Activated naive CD4-positive, alpha-beta T cell treated with anti-CD3 and anti-CD28 coated beads, Interleukin-2, amount 10 ng/mL, durations not matched to agents 7 days and 5 days (primary cell): ENCODE measurements at regions not wholly inside any gene's neighbourhood (a gene's known extent, or its start where the extent isn't known, plus 50 kb on each side); places are given as distances from the start of the nearest gene placed in this dataset.

Experiments used
- CTCF ChIA-PET: fragments of 350-600 bp; sonication (Branson Sonifier 250); formaldehyde crosslinking; loops from one replicate; lab custom pipeline; 2021; ENCODE audit warnings: antibody characterized with exemption; lab: Charles Lee
- DNase-seq: peaks from one replicate; pipeline ENCODE4 v3.0.0-alpha.2; 2020
- H3K27ac Mint-ChIP-seq: one replicate; pipeline ENCODE4 v1.8.0; 2021; ENCODE audit warnings: mild to moderate bottlenecking, moderate library complexity, mixed read lengths
- H3K27me3 Mint-ChIP-seq: one replicate; pipeline ENCODE4 v1.8.0; 2021; ENCODE audit warnings: mild to moderate bottlenecking, mixed read lengths
- H3K36me3 Mint-ChIP-seq: one replicate; pipeline ENCODE4 v1.8.0; 2021; ENCODE audit warnings: mixed read lengths
- H3K4me1 Mint-ChIP-seq: one replicate; pipeline ENCODE4 v1.8.0; 2021; ENCODE audit warnings: mixed read lengths
- H3K4me3 Mint-ChIP-seq: one replicate; pipeline ENCODE4 v1.8.0; 2021; ENCODE audit warnings: mild to moderate bottlenecking, moderate library complexity, mixed read lengths
- H3K9me3 Mint-ChIP-seq: one replicate; pipeline ENCODE4 v1.8.0; 2021; ENCODE audit warnings: mixed read lengths

- no peak for DNase-seq
- H3K27ac Mint-ChIP-seq = no peak overlapping the region
- H3K27me3 Mint-ChIP-seq = peaks cover 20% of the 10 kb centered on the region
- no peaks in the 10 kb centered on the region for H3K4me1 Mint-ChIP-seq
- no peak overlapping the region for H3K4me3 Mint-ChIP-seq
- CTCF ChIA-PET = no interaction called here
- no peaks in the 10 kb centered on the region for H3K36me3 Mint-ChIP-seq
- peaks cover 8% of the 10 kb centered on the region for H3K9me3 Mint-ChIP-seq
These were observed 67.5 kb upstream of the MBOAT2 start for GRCh38 chr2:9071032-9071431.

DNA sequence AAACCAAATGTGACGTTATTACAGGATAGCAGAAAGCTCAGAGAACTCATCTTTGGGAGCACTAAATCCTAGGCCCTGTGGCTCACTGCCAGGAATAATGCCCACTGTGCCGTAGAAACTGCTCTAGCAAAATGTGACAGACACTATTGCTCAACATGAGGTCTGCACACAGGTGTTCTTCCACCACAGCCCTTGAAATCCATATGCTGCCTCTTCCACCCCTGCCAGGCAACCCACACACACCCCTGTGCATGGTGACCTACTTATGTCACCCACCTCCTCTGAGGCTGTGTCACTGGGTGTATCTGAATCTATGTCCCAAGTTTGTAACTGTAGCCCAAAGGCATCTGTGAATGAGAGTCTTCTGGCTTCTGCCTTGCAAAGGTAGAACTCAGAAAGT lies 66.1 kb upstream of the MBOAT2 start:
- Mint-ChIP-seq H3K9me3 (peaks cover 11% of the 10 kb centered on the region), H3K27ac (no peak overlapping the region), H3K4me1 (no peaks in the 10 kb centered on the region), H3K36me3 (no peaks in the 10 kb centered on the region), H3K4me3 (no peak overlapping the region), H3K27me3 (peaks cover 24% of the 10 kb centered on the region)
- DNase-seq = no peak
- CTCF ChIA-PET = no interaction called here

GRCh38 chr2:9065901-9066300 lies 62.4 kb upstream of the MBOAT2 start:
- Mint-ChIP-seq H3K27me3 (peaks cover 23% of the 10 kb centered on the region), H3K36me3 (peaks cover 2% of the 10 kb centered on the region), H3K4me1 (no peaks in the 10 kb centered on the region), H3K27ac (no peak overlapping the region), H3K9me3 (peaks cover 11% of the 10 kb centered on the region), H3K4me3 (no peak overlapping the region)
- no peak for DNase-seq
- CTCF ChIA-PET = no interaction called here

- H3K4me3 Mint-ChIP-seq = no peak overlapping the region
- DNase-seq = no peak
These were observed 59.6 kb upstream of the MBOAT2 start for GRCh38 chr2:9063023-9063606.

GRCh38 chr2:9060819-9061218 lies 57.3 kb upstream of the MBOAT2 start:
- Mint-ChIP-seq H3K36me3 (peaks cover 2% of the 10 kb centered on the region), H3K27ac (no peak overlapping the region)

More at GRCh38 chr2:9063023-9063606, 59.6 kb upstream of the MBOAT2 start:
- peaks cover 35% of the 10 kb centered on the region for H3K27me3 Mint-ChIP-seq
- CTCF ChIA-PET = no interaction called here
- no peaks in the 10 kb centered on the region for H3K4me1 Mint-ChIP-seq
- H3K36me3 Mint-ChIP-seq = peaks cover 2% of the 10 kb centered on the region
- H3K27ac Mint-ChIP-seq = no peak overlapping the region
- peaks cover 9% of the 10 kb centered on the region for H3K9me3 Mint-ChIP-seq

DNA sequence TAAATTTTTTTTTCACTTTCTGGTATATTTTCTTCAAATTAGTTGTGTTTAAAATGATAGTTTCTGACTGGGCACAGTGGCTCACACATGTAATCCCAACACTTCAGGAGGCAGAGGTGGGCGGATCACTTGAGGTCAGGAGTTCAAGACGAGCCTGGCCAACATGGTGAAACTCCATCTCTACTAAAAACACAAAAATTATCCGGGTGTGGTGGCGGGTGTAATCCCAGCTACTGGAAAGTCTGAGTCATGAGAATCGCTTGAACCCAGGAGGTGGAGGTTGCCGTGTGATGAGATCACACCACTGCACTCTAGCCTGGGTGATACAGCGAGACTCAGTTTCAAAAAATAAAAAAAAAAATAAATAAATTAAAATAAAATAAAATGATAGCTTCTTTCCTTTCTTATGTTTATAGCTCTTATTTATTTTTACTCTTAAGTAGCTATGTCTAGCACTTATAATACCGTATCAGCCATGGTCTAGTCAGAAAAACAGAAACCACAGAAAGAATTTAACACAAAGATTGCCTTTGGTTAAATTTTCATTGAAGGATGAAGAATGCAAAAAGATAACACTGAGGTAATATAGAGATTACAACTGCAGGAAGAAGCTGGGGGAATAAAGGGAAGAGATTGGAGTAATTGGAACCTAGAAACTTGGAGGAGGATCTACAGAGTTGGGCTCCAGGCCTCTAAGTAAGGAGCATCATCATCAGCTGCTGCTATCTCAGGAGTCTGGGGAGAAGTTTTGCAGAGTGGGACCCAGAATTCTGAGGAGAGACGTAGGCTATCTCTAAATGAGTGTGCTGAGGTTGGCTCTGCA lies 54.7 kb upstream of the MBOAT2 start:
- CTCF ChIA-PET = no interaction called here
- peaks cover 22% of the 10 kb centered on the region for H3K27me3 Mint-ChIP-seq
- H3K4me3 Mint-ChIP-seq = no peak overlapping the region
- H3K9me3 Mint-ChIP-seq = peaks cover 4% of the 10 kb centered on the region
- no peak for DNase-seq
- peaks cover 2% of the 10 kb centered on the region for H3K36me3 Mint-ChIP-seq
- H3K4me1 Mint-ChIP-seq = peaks cover 7% of the 10 kb centered on the region
- H3K27ac Mint-ChIP-seq = no peak overlapping the region

More at GRCh38 chr2:9060819-9061218, 57.3 kb upstream of the MBOAT2 start:
- Mint-ChIP-seq H3K9me3 (peaks cover 4% of the 10 kb centered on the region), H3K4me1 (no peaks in the 10 kb centered on the region), H3K27me3 (peaks cover 30% of the 10 kb centered on the region), H3K4me3 (no peak overlapping the region)
- no peak for DNase-seq
- CTCF ChIA-PET = no interaction called here

DNA sequence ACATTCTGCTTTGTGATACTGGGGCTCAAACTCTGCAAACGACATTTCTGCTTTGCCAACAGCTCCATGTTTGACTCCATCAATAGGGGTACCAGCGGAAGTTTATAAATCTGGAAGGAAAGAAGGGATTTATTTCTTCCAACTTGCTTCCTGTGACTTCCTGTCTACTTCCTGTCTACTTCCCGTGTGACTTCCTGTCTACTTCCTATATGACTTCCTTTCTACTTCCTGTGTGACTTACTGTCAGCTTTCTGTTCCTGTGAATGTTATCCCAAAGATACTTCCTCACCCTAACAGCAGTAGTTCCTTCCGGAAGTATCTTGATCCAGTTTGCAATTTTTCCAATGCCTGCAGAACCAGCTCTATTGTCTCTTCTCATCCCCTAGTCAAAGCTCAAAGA lies 52.0 kb upstream of the MBOAT2 start:
- H3K27me3 Mint-ChIP-seq = peaks cover 17% of the 10 kb centered on the region
- no peaks in the 10 kb centered on the region for H3K36me3 Mint-ChIP-seq
- peaks cover 7% of the 10 kb centered on the region for H3K4me1 Mint-ChIP-seq
- CTCF ChIA-PET = no interaction called here
- peaks cover 4% of the 10 kb centered on the region for H3K9me3 Mint-ChIP-seq
- no peak overlapping the region for H3K27ac Mint-ChIP-seq
- no peak overlapping the region for H3K4me3 Mint-ChIP-seq
- no peak for DNase-seq

DNA sequence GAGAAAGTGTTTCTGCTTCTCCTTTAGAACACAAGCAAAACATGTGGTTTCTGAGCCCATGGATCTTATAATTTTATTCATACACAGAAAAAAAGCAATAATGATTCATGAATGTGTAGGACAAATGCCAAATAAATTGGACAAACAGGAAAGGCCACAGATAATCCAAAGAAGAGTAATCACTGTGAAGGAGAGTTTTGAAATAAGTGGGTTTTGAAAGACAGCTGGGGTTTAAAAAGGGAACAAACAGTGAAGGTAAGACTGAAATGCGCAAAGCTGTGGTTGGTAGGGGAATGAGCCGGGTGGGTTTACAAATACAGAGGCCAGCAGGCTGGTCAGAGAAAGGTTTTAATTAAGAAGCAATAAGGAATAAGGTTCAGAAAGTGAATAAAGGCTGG lies 50.0 kb upstream of the MBOAT2 start:
- no peaks in the 10 kb centered on the region for H3K36me3 Mint-ChIP-seq
- CTCF ChIA-PET = no interaction called here
- H3K4me3 Mint-ChIP-seq = no peak overlapping the region
- no peak overlapping the region for H3K27ac Mint-ChIP-seq
- peaks cover 7% of the 10 kb centered on the region for H3K4me1 Mint-ChIP-seq
- H3K9me3 Mint-ChIP-seq = peaks cover 4% of the 10 kb centered on the region
- DNase-seq = no peak
- peaks cover 6% of the 10 kb centered on the region for H3K27me3 Mint-ChIP-seq
